GM18508 (cell line): ENCODE measurements at regions not wholly inside any gene's neighbourhood (a gene's known extent, or its start where the extent isn't known, plus 50 kb on each side); places are given as distances from the start of the nearest gene placed in this dataset.
A peak's percentile ranks its signal among the peaks of the same experiment; 100 is the strongest.
"Not testable (repeated sequence)": the region's sequence is repeated elsewhere in the genome, so short reads cannot be mapped to it uniquely, and the experiment has no call there.

Experiments used
- ATAC-seq: cut with Tn5 transposase; IDR thresholded peaks from one replicate; pipeline ENCODE4 v1.9.1; 2021; ENCODE audit warnings: moderate number of reproducible peaks; ENCODE audit not compliant: insufficient read depth, unreplicated experiment

DNA sequence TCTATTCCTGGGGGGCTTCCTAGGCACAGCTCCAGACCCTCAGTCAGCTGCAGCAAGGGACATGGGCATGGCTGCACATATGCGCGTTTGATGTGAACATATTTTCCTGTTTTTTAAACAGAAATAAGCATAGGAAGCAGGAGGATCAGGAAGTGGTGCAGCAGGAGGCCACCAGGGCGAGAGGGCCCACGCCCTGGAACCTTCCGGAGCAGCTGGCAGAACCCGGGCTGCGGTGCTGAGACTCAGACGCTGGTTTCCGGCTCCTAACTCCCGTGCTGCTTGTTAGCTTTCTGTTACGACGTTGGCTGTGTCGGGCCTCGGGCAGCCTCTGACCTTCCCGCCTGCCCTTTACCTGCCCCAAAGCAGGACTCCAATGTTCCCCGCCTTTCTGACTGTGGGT, 5399.5 kb upstream of the TPTE start:
- ATAC-seq, result not testable (repeated sequence)

- peak; percentile 50 for ATAC-seq
Measured at GRCh38 chr21:5123655-5124054, 5397.7 kb upstream of the TPTE start.

DNA sequence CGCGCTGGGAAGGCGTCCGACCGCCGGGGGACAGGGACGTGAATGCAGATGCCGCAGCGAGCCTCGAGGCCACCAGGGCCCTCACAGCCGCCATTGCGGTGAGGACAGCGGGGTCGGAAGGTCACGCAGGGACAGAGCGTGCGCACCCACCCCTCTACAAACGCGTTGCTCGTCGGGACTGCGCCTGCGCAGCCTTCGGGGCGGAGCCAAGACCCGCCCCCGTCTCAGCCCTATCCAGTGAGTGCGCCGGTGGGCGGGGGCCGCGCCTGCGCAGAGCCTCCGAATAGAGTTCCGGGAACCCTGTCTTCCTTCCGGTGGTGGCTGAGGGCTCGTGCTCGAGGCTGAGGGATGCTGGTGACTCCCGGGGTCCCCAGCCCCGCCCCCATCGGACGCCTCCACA, 5393.1 kb upstream of the TPTE start:
- ATAC-seq, result peak; percentile 59

- ATAC-seq, result not testable (repeated sequence)
Measured at GRCh38 chr21:5133824-5134223, 5387.6 kb upstream of the TPTE start.

GRCh38 chr21:5136406-5136805, 5385.0 kb upstream of the TPTE start:
- not testable (repeated sequence) for ATAC-seq

- ATAC-seq, result not testable (repeated sequence)
Measured at GRCh38 chr21:5137006-5137405, 5384.4 kb upstream of the TPTE start.

- ATAC-seq, result not testable (repeated sequence)
Measured at GRCh38 chr21:5138687-5139086, 5382.7 kb upstream of the TPTE start.

DNA sequence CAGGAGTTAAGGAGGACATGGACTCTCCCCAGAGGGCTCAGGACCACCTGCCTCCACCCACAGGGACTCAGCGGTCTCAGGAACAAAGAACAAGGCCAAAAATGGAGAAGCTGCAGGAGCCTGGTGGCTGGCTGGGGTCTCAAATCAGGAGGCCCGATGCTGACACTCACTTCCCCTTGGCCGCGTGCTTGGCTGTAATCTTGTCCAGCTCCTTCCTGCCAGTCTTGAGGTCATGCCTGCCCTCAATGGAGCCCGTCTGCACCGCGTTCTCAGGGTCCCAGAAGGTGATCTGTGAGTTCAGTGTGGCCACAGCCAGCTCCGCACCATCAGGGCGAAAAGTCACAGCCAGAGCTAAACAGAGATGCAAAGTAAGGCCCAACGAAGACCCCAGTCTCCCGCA, 5381.9 kb upstream of the TPTE start:
- ATAC-seq, result not testable (repeated sequence)

GRCh38 chr21:5143011-5143410, 5378.4 kb upstream of the TPTE start:
- not testable (repeated sequence) for ATAC-seq

GRCh38 chr21:5144731-5145130, 5376.7 kb upstream of the TPTE start:
- not testable (repeated sequence) for ATAC-seq

DNA sequence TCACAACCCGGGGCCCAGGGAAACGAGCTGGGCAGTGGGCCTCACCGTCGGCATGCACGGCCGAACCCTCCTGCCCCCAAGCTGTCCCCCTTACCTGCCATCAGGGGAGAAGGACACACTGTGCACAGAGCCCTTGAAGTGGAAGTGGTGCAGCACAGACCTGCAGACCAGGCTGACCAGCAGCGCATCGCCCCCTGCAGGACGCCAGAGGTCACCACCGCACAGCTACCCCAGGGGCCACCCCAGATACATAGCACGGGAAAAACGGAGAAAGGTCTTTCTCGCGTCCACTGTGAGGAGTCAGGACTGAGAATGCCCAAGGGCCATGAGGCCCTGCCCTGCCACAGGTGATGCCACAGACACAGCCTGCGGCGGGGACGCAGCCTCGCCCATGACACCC, 5373.7 kb upstream of the TPTE start:
- not testable (repeated sequence) for ATAC-seq

DNA sequence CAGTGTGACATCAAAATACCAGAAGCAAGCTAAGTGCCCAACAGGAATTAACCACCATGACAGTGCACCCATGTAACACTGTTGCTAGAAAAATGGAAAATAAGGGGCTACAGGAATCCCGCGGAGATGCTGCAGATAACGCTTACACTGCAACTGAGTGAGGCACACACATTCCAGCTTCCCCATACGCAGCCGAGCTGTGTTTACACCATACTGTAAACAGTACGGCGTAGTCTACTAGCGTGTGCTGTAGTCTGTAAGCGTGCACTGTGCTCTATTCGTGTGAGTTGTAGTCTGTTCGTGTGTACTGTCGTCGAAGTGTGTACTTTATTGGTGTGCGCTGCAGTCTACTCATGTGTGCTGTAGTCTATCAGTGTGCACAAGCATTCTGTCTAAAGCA, 5372.2 kb upstream of the TPTE start:
- ATAC-seq, result not testable (repeated sequence)

DNA sequence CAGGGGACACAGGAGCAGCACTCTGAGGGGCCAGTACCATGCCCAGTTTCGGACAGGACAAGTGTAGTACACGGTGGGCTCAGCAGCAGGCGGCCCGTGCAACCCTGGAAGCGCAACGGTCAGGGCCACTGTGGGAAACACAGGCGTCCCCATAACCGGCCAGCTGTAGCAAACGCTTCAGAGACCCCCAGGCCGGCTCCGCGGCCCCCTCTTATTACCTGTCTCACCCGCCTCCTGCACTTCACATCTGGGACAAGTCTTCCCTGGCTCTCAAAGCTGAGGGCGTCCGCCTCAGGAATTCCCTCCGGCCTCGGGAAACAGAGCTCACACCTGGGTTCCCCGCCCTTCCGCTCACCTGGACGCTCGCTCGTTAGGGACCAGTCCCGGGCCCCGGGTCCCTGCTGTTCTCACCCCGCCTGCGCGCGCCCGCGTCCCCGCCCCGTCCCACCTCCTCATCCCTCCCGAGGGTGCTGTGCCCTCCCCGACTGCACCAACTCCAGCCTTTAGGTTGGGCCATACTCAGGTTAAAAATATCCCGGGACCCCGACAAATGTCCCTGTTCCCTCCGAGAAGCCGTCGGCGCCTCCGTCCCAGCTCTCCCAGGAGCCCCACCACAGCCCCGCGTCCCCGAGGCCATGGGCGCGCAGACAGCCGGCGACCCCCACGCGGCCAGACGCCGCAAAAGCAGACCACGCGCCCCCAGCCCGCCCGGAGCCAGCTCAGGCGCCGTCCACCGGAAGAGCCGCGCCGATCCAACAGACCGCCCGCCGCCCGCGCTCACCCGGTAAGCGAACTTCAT, 5367.3 kb upstream of the TPTE start:
- ATAC-seq, result not testable (repeated sequence)

GRCh38 chr21:5154641-5154982, 5366.8 kb upstream of the TPTE start:
- not testable (repeated sequence) for ATAC-seq

DNA sequence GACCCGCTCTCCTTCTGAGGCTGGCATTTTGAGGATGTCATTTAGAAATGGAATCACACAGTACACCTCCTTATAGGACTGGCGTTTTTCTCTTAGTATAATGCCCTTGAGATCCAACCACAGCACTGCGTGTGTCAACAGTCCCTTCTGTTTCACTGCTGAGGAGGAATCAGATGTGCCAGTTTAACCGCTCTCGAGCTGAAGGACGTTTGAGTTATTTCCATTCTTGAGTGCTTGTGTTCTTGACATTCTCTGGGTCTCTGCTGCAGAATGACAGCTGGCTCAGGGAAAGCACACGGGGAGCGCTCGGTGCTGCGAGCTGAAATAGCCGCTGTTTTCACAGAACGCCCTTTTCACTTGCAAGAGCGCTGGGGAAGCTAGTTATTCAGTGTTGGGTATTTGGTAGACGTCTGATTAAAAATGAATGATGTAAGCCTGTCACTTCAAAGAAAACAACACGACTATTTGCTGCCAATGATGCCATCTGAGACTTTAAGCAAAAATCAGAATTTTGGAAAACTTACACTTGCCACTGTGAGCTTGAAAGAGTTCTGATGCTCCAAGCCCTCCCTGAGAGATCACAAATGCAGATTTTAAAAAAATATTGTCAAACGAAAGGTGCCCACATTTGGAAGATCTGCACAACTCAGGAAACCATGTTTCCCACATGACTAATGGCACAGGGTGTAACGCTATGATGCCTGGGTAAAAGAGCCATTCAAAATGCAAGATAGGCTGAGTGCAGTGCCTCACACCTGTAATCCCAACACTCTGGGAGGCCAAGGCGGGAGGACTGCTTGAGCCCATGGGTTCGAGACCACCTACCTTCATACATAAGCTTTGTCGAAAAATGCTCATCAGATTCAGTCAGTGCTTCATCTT, 5358.4 kb upstream of the TPTE start:
- not testable (repeated sequence) for ATAC-seq

GRCh38 chr21:5165829-5166228, 5355.6 kb upstream of the TPTE start:
- ATAC-seq, result not testable (repeated sequence)
